ENCODE measurements at regions not wholly inside any gene's neighbourhood (a gene's known extent, or its start where the extent isn't known, plus 50 kb on each side); places are given as distances from the start of the nearest gene placed in this dataset.
"Not testable (repeated sequence)": the region's sequence is repeated elsewhere in the genome, so short reads cannot be mapped to it uniquely, and the experiment has no call there.

- H3K27ac ChIP-seq (ENCODE audit: low read depth in 2 of 2, low read length in 1 of 2), result no peak overlapping the region
- no peaks in the 10 kb centered on the region for H3K9me3 ChIP-seq (ENCODE audit: control insufficient read depth in 2 of 2, insufficient read depth in 1 of 2, low read depth in 1 of 2, low read length in 1 of 2)
- H3K27me3 ChIP-seq (ENCODE audit: control insufficient read depth in 1 of 2, insufficient read depth in 2 of 2, low read length in 2 of 2), result peaks cover 0 to 2% of the 10 kb centered on the region in 2 donors
- H3K4me3 ChIP-seq (ENCODE audit: low read depth in 1 of 2, low read length in 2 of 2), result no peak overlapping the region
- WGBS, 2 donors, result 75 to 91% methylated on average over 3 of the region's 3 CpGs
- no peaks in the 10 kb centered on the region for H3K36me3 ChIP-seq (ENCODE audit: control insufficient read depth in 2 of 2, insufficient read depth in 2 of 2, low read length in 1 of 2)
- no peaks in the 10 kb centered on the region for H3K4me1 ChIP-seq (ENCODE audit: control insufficient read depth in 2 of 2, insufficient read depth in 2 of 2, low read length in 1 of 2)
These were observed 93.0 kb upstream of the CCDC91 start for GRCh38 chr12:28097221-28097620.

- not testable (repeated sequence) for H3K9me3 ChIP-seq (ENCODE audit: control insufficient read depth in 2 of 2, insufficient read depth in 1 of 2, low read depth in 1 of 2, low read length in 1 of 2); H3K4me3 ChIP-seq (ENCODE audit: low read depth in 1 of 2, low read length in 2 of 2); H3K36me3 ChIP-seq (ENCODE audit: control insufficient read depth in 2 of 2, insufficient read depth in 2 of 2, low read length in 1 of 2); H3K4me1 ChIP-seq (ENCODE audit: control insufficient read depth in 2 of 2, insufficient read depth in 2 of 2, low read length in 1 of 2); H3K27ac ChIP-seq (ENCODE audit: low read depth in 2 of 2, low read length in 1 of 2); H3K27me3 ChIP-seq (ENCODE audit: control insufficient read depth in 1 of 2, insufficient read depth in 2 of 2, low read length in 2 of 2)
- WGBS, 2 donors, result 91% methylated on average over 2 of the region's 2 CpGs
These were observed 91.0 kb upstream of the CCDC91 start for GRCh38 chr12:28099245-28099644.

- H3K9me3 ChIP-seq (ENCODE audit: control insufficient read depth in 2 of 2, insufficient read depth in 1 of 2, low read depth in 1 of 2, low read length in 1 of 2), result no peaks in the 10 kb centered on the region
- H3K4me1 ChIP-seq (ENCODE audit: control insufficient read depth in 2 of 2, insufficient read depth in 2 of 2, low read length in 1 of 2), result no peaks in the 10 kb centered on the region
- H3K36me3 ChIP-seq (ENCODE audit: control insufficient read depth in 2 of 2, insufficient read depth in 2 of 2, low read length in 1 of 2), result no peaks in the 10 kb centered on the region
- 75 to 84% methylated on average over 2 of the region's 2 CpGs for WGBS, 2 donors
- H3K27me3 ChIP-seq (ENCODE audit: control insufficient read depth in 1 of 2, insufficient read depth in 2 of 2, low read length in 2 of 2), result peaks cover 0 to 2% of the 10 kb centered on the region in 2 donors
- H3K27ac ChIP-seq (ENCODE audit: low read depth in 2 of 2, low read length in 1 of 2), result no peak overlapping the region
- H3K4me3 ChIP-seq (ENCODE audit: low read depth in 1 of 2, low read length in 2 of 2), result no peak overlapping the region
These were observed 90.4 kb upstream of the CCDC91 start for GRCh38 chr12:28099871-28100270.

- Histone ChIP-seq H3K27ac (ENCODE audit: low read depth in 2 of 2, low read length in 1 of 2) (no peak overlapping the region), H3K4me1 (ENCODE audit: control insufficient read depth in 2 of 2, insufficient read depth in 2 of 2, low read length in 1 of 2) (no peaks in the 10 kb centered on the region), H3K36me3 (ENCODE audit: control insufficient read depth in 2 of 2, insufficient read depth in 2 of 2, low read length in 1 of 2) (no peaks in the 10 kb centered on the region), H3K4me3 (ENCODE audit: low read depth in 1 of 2, low read length in 2 of 2) (no peak overlapping the region), H3K9me3 (ENCODE audit: control insufficient read depth in 2 of 2, insufficient read depth in 1 of 2, low read depth in 1 of 2, low read length in 1 of 2) (no peaks in the 10 kb centered on the region), H3K27me3 (ENCODE audit: control insufficient read depth in 1 of 2, insufficient read depth in 2 of 2, low read length in 2 of 2) (no peaks in the 10 kb centered on the region)
- WGBS, 2 donors, result 60 to 71% methylated on average over 1 of the region's 1 CpG
These were observed 89.5 kb upstream of the CCDC91 start for GRCh38 chr12:28100717-28101116.

- Histone ChIP-seq H3K27me3 (ENCODE audit: control insufficient read depth in 1 of 2, insufficient read depth in 2 of 2, low read length in 2 of 2) (no peaks in the 10 kb centered on the region), H3K4me3 (ENCODE audit: low read depth in 1 of 2, low read length in 2 of 2) (no peak overlapping the region), H3K36me3 (ENCODE audit: control insufficient read depth in 2 of 2, insufficient read depth in 2 of 2, low read length in 1 of 2) (no peaks in the 10 kb centered on the region), H3K27ac (ENCODE audit: low read depth in 2 of 2, low read length in 1 of 2) (no peak overlapping the region), H3K9me3 (ENCODE audit: control insufficient read depth in 2 of 2, insufficient read depth in 1 of 2, low read depth in 1 of 2, low read length in 1 of 2) (no peaks in the 10 kb centered on the region), H3K4me1 (ENCODE audit: control insufficient read depth in 2 of 2, insufficient read depth in 2 of 2, low read length in 1 of 2) (no peaks in the 10 kb centered on the region)
- WGBS, 2 donors, result 85 to 93% methylated on average over 2 of the region's 2 CpGs
These were observed 85.9 kb upstream of the CCDC91 start for GRCh38 chr12:28104316-28104715.

- H3K4me1 ChIP-seq (ENCODE audit: control insufficient read depth in 2 of 2, insufficient read depth in 2 of 2, low read length in 1 of 2), result no peaks in the 10 kb centered on the region
- H3K36me3 ChIP-seq (ENCODE audit: control insufficient read depth in 2 of 2, insufficient read depth in 2 of 2, low read length in 1 of 2), result no peaks in the 10 kb centered on the region
- WGBS, 2 donors, result 65% methylated on average over 3 of the region's 3 CpGs
- H3K4me3 ChIP-seq (ENCODE audit: low read depth in 1 of 2, low read length in 2 of 2), result no peak overlapping the region
- no peaks in the 10 kb centered on the region for H3K9me3 ChIP-seq (ENCODE audit: control insufficient read depth in 2 of 2, insufficient read depth in 1 of 2, low read depth in 1 of 2, low read length in 1 of 2)
- no peak overlapping the region for H3K27ac ChIP-seq (ENCODE audit: low read depth in 2 of 2, low read length in 1 of 2)
- H3K27me3 ChIP-seq (ENCODE audit: control insufficient read depth in 1 of 2, insufficient read depth in 2 of 2, low read length in 2 of 2), result no peaks in the 10 kb centered on the region
These were observed 85.1 kb upstream of the CCDC91 start for GRCh38 chr12:28104903-28105864.

- 74 to 75% methylated on average over 2 of the region's 2 CpGs for WGBS, 2 donors
- no peaks in the 10 kb centered on the region for H3K36me3 ChIP-seq (ENCODE audit: control insufficient read depth in 2 of 2, insufficient read depth in 2 of 2, low read length in 1 of 2)
These were observed 82.6 kb upstream of the CCDC91 start for GRCh38 chr12:28107679-28108078.

GRCh38 chr12:28108599-28108998 lies 81.7 kb upstream of the CCDC91 start:
- Histone ChIP-seq H3K4me1 (ENCODE audit: control insufficient read depth in 2 of 2, insufficient read depth in 2 of 2, low read length in 1 of 2) (no peaks in the 10 kb centered on the region), H3K36me3 (ENCODE audit: control insufficient read depth in 2 of 2, insufficient read depth in 2 of 2, low read length in 1 of 2) (no peaks in the 10 kb centered on the region), H3K27ac (ENCODE audit: low read depth in 2 of 2, low read length in 1 of 2) (no peak overlapping the region), H3K27me3 (ENCODE audit: control insufficient read depth in 1 of 2, insufficient read depth in 2 of 2, low read length in 2 of 2) (no peaks in the 10 kb centered on the region), H3K9me3 (ENCODE audit: control insufficient read depth in 2 of 2, insufficient read depth in 1 of 2, low read depth in 1 of 2, low read length in 1 of 2) (no peaks in the 10 kb centered on the region), H3K4me3 (ENCODE audit: low read depth in 1 of 2, low read length in 2 of 2) (no peak overlapping the region)
- 57 to 62% methylated on average over 1 of the region's 1 CpG for WGBS, 2 donors

More at GRCh38 chr12:28107679-28108078, 82.6 kb upstream of the CCDC91 start:
- no peak overlapping the region for H3K4me3 ChIP-seq (ENCODE audit: low read depth in 1 of 2, low read length in 2 of 2)
- H3K4me1 ChIP-seq (ENCODE audit: control insufficient read depth in 2 of 2, insufficient read depth in 2 of 2, low read length in 1 of 2), result no peaks in the 10 kb centered on the region
- no peaks in the 10 kb centered on the region for H3K27me3 ChIP-seq (ENCODE audit: control insufficient read depth in 1 of 2, insufficient read depth in 2 of 2, low read length in 2 of 2)
- H3K9me3 ChIP-seq (ENCODE audit: control insufficient read depth in 2 of 2, insufficient read depth in 1 of 2, low read depth in 1 of 2, low read length in 1 of 2), result no peaks in the 10 kb centered on the region
- no peak overlapping the region for H3K27ac ChIP-seq (ENCODE audit: low read depth in 2 of 2, low read length in 1 of 2)

- H3K36me3 ChIP-seq (ENCODE audit: control insufficient read depth in 2 of 2, insufficient read depth in 2 of 2, low read length in 1 of 2), result no peaks in the 10 kb centered on the region
- 53 to 72% methylated on average over 3 of the region's 3 CpGs for WGBS, 2 donors
- H3K27me3 ChIP-seq (ENCODE audit: control insufficient read depth in 1 of 2, insufficient read depth in 2 of 2, low read length in 2 of 2), result no peaks in the 10 kb centered on the region
- H3K4me1 ChIP-seq (ENCODE audit: control insufficient read depth in 2 of 2, insufficient read depth in 2 of 2, low read length in 1 of 2), result no peaks in the 10 kb centered on the region
- no peak overlapping the region for H3K27ac ChIP-seq (ENCODE audit: low read depth in 2 of 2, low read length in 1 of 2)
- no peaks in the 10 kb centered on the region for H3K9me3 ChIP-seq (ENCODE audit: control insufficient read depth in 2 of 2, insufficient read depth in 1 of 2, low read depth in 1 of 2, low read length in 1 of 2)
- H3K4me3 ChIP-seq (ENCODE audit: low read depth in 1 of 2, low read length in 2 of 2), result no peak overlapping the region
These were observed 79.9 kb upstream of the CCDC91 start for GRCh38 chr12:28110329-28110728.

GRCh38 chr12:28114488-28114887 lies 75.8 kb upstream of the CCDC91 start:
- no peaks in the 10 kb centered on the region for H3K27me3 ChIP-seq (ENCODE audit: control insufficient read depth in 1 of 2, insufficient read depth in 2 of 2, low read length in 2 of 2)
- WGBS, 2 donors, result 52 to 68% methylated on average over 2 of the region's 2 CpGs
- H3K36me3 ChIP-seq (ENCODE audit: control insufficient read depth in 2 of 2, insufficient read depth in 2 of 2, low read length in 1 of 2), result no peaks in the 10 kb centered on the region

More at GRCh38 chr12:28114488-28114887, 75.8 kb upstream of the CCDC91 start:
- H3K4me3 ChIP-seq (ENCODE audit: low read depth in 1 of 2, low read length in 2 of 2), result no peak overlapping the region
- no peaks in the 10 kb centered on the region for H3K9me3 ChIP-seq (ENCODE audit: control insufficient read depth in 2 of 2, insufficient read depth in 1 of 2, low read depth in 1 of 2, low read length in 1 of 2)
- H3K27ac ChIP-seq (ENCODE audit: low read depth in 2 of 2, low read length in 1 of 2), result no peak overlapping the region
- no peaks in the 10 kb centered on the region for H3K4me1 ChIP-seq (ENCODE audit: control insufficient read depth in 2 of 2, insufficient read depth in 2 of 2, low read length in 1 of 2)

Data from esophagus (tissue), 2 donors.